Thyroid gland (tissue), 4 donors: ENCODE measurements at regions not wholly inside any gene's neighbourhood (a gene's known extent, or its start where the extent isn't known, plus 50 kb on each side); places are given as distances from the start of the nearest gene placed in this dataset.

ENCODE experiments used
- CTCF ChIP-seq, 6 experiments: fragments of 200-600 bp in 3 of 6; fragments of 450-650 bp in 3 of 6; sonication (generic) in 3 of 6; IDR thresholded peaks; one replicate each; pipeline ENCODE4 v1.5.1; 2016 to 2019; ENCODE audit warnings: antibody characterized with exemption in 6 of 6, mild to moderate bottlenecking in 2 of 6, inconsistent platforms in 1 of 6, moderate library complexity in 1 of 6
- POLR2A ChIP-seq, 2 donors: fragments of 450-650 bp; IDR thresholded peaks; one replicate each; pipeline ENCODE4 v1.6.1; 2017; ENCODE audit warnings: antibody characterized with exemption in 2 of 2, mild to moderate bottlenecking in 2 of 2, moderate library complexity in 1 of 2

GRCh38 chr2:217204358-217204757, 344.5 kb upstream of the TNP1 start:
- TF ChIP-seq POLR2A (IDR thresholded peaks at IDR 0.05) (no peak), CTCF (IDR thresholded peaks at IDR 0.05) (no peak)
